GM18498 (cell line): ENCODE measurements at regions not wholly inside any gene's neighbourhood (a gene's known extent, or its start where the extent isn't known, plus 50 kb on each side); places are given as distances from the start of the nearest gene placed in this dataset.

Experiments used
- ATAC-seq: cut with Tn5 transposase; IDR thresholded peaks from one replicate; pipeline ENCODE4 v1.9.1; 2021; ENCODE audit warnings: mild to moderate bottlenecking, moderate library complexity; ENCODE audit not compliant: unreplicated experiment

DNA sequence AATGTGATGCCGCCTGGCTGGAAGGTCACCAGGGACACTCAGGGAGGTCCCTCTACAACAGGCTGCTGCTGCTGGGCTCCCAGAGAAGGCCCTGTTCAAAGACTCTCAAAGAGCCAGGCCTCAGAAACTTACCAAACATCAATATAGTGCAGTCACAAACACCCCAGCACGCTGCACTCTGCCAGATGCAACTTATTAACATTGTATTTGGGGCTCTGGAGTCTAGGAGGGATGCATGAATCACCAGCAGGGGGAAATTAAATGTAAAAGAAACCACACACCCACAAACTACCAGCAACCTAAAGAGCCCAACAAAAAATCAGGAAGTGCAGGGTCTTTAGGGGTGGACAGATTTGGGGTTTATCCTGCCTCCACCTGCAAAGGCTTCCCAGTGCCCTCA, 74.6 kb upstream of the SPATA12 start:
- no peak for ATAC-seq

- ATAC-seq, result no peak
Measured at GRCh38 chr3:56985460-56985859, 75.0 kb upstream of the SPATA12 start.

GRCh38 chr3:56983427-56983826, 77.0 kb upstream of the SPATA12 start:
- ATAC-seq, result no peak

GRCh38 chr3:56981445-56982230, 78.8 kb upstream of the SPATA12 start:
- ATAC-seq, result no peak

GRCh38 chr3:56980798-56981390, 79.6 kb upstream of the SPATA12 start:
- no peak for ATAC-seq

- ATAC-seq, result no peak
Measured at GRCh38 chr3:56980243-56980642, 80.2 kb upstream of the SPATA12 start.

GRCh38 chr3:56979791-56980190, 80.7 kb upstream of the SPATA12 start:
- no peak for ATAC-seq

DNA sequence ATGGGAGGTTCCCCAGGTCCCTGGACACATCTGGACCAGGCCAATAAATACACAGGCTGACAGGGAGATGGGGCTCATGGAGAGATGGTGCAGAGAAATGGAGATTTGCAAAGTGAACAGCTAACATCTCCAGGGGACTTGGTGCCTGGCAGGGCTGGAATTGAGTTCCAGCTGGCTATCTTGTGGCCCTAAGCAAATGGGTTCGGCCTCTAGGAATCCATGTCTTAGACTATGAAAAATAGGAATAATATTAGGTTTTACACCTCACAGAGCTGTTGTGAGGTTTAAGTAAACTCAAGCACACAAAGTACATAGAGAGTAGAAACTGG, 82.9 kb upstream of the SPATA12 start:
- no peak for ATAC-seq

DNA sequence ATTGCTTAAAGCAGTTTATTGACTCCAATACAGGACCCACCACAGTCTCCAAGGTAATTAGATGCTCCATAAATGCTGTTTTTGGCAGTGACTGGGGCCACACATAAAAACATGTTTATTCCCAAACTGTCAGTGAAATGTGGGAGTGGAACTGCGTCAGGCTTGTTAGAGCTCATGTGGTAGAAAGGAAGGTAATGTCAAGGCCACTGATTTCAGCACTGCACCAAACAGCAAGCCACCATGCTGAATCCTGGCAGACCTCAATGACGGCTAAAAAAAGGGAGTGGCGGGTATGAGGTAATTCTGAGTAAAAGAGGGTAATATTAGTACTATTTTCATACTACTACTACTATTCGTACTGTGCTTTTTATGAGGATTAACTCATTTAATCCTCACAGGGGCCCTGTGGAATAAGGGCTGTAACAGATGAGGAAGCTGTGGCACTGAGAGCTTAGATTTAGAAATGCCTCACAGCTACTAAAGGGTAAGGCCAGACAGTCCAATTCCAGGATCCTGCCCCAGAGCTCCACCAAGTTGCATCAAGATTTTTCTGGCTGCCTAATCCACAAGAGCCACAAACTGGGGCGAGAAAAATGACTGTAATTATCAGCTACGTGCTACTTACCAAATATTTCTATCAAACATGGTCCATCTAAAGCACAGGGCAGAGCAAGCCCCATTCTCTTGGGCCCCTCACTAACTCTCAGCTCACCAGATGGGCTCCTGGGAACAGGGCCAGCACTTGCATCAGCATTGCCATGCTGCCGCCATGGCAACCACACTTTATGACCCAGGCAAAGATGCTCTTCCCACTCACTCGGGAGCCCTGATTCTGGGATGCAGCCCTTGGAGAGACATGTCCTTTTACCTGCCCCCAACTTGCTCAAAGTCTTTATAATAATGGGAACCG, 83.6 kb upstream of the SPATA12 start:
- ATAC-seq, result no peak

DNA sequence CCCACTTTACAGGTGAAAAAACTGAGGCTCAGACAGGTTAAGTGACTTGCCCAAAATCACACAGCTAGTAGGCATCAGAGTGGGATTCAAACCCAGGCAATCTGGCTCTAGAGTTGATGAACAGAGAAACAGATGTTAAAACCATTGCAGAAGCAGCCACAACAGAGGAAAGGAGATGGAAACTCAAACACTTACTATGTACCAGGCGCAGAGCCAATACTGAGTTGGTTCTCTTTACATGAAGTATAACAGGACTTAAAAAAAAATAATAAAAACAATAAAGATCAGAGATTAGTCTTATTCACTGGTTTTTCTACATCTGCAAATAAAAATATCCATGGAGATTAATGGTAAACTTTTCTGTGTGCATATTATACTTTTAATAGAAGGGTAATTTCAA, 84.9 kb upstream of the SPATA12 start:
- ATAC-seq, result no peak

GRCh38 chr3:56974247-56974930, 86.1 kb upstream of the SPATA12 start:
- no peak for ATAC-seq

- no peak for ATAC-seq
Measured at GRCh38 chr3:56971816-56972215, 88.6 kb upstream of the SPATA12 start.

- ATAC-seq, result no peak
Measured at GRCh38 chr3:56971261-56971660, 89.2 kb upstream of the SPATA12 start.

DNA sequence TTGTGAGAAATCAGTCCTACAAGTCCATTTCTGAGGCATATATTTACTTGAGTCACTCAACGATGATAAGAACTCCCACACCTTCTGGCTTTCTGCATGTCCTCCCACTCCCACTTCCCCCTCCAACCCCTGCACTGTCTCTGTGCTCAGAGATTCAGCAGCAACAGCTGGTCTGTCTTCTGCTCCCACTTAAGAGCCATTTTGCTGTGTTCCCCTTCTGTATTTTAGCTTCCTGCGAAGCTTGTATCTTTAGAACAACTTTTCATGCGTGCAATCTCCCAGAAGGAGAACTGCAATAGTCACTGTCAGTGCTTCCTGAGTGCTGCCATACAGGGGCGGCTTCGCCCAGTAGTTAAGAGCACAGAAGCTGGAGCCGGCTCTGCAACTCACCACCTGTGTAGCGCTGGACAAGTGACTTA, 90.0 kb upstream of the SPATA12 start:
- ATAC-seq, result no peak

GRCh38 chr3:56969851-56970250, 90.6 kb upstream of the SPATA12 start:
- ATAC-seq, result no peak

DNA sequence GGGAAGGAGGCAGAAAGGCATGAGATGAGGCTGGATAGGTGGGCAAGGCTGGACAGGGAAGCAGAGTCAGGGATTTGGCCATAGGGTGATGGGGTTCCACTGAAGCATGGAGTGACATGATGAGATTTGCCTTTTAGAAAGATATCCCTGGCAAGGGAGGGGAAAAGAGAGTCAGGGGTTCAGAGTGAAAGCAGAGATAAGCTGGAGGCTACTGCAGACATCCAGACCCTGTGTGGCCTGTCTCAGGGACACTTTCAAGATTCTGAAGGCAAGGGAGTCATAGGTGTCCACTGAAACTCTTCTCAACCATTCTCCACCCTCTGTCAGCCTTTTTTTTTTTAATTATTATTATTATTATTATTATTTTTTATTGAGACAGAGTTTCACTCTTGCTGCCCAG, 94.0 kb upstream of the SPATA12 start:
- ATAC-seq, result no peak

- ATAC-seq, result no peak
Measured at GRCh38 chr3:56966104-56966503, 94.4 kb upstream of the SPATA12 start.

GRCh38 chr3:56962922-56963321, 97.5 kb upstream of the SPATA12 start:
- ATAC-seq, result no peak

GRCh38 chr3:56962206-56962605, 98.3 kb upstream of the SPATA12 start:
- ATAC-seq, result no peak

- no peak for ATAC-seq
Measured at GRCh38 chr3:56960234-56960917, 100.1 kb upstream of the SPATA12 start.

DNA sequence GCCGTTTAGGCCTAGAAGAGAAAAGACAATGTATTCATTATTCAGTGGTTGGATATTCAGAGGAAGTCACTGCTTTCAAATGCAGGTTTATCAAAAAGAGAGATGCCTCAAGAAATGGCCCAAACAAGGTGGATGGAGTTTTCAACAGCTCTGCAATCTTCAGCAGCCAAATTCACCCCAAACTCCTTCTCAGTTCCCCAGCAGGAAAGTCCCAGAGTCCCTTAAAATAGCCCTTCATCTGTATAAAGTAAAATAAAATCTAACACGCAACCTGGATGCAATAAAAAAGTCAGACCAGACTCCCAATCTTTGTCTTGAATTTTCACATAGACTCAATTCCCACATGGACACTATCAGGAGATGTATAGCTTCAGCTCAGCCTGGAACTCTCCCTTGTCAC, 101.6 kb upstream of the SPATA12 start:
- ATAC-seq, result no peak
